ENCODE measurements at regions not wholly inside any gene's neighbourhood (a gene's known extent, or its start where the extent isn't known, plus 50 kb on each side); places are given as distances from the start of the nearest gene placed in this dataset.

DNA sequence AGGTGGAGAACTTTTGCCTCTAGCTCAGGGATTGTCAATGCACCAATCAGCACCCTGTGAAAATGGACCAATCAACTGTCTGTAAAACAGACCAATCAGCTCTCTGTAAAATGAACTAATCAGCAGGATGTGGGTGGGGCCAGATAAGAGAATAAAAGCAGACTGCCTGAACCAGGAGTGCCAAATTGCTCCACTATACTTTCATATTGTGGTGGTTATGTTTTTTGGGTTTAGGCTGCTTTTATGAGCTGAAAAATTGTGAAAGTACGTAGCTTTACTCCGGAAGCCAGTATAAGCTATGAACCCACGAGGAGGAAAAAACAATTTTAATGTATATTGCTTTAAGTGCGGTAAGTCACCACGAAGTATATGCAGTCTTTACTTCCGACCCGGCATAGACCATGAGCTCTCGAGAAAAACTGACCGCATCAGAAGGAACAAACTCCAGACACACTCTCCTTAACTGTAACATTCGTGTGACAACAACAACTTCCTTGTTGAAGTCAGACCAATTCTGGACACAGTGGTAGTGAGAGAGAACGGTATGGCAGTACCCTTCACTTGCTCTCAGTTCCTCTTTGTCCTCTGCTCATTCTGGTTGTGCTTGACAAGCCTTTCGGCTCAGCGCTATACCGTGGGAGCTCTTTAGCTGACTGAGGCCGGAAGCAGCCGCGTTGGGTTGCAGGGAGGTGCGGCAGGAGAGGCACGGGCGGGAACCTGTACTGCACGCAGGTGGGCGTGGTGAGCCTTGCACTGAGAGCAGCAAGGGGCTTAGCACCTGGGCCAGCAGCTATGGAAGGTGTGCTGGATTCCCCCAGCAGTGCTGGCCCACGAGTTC is 81.9 kb upstream of the E2F3 start:
- FAIRE-seq (no peak), DNase-seq (ENCODE audit: insufficient read length, low spot score) (no peak)
- no peak for TF ChIP-seq POLR2A (IDR thresholded peaks at IDR 0.05; ENCODE audit: low read depth, low read length)

DNA sequence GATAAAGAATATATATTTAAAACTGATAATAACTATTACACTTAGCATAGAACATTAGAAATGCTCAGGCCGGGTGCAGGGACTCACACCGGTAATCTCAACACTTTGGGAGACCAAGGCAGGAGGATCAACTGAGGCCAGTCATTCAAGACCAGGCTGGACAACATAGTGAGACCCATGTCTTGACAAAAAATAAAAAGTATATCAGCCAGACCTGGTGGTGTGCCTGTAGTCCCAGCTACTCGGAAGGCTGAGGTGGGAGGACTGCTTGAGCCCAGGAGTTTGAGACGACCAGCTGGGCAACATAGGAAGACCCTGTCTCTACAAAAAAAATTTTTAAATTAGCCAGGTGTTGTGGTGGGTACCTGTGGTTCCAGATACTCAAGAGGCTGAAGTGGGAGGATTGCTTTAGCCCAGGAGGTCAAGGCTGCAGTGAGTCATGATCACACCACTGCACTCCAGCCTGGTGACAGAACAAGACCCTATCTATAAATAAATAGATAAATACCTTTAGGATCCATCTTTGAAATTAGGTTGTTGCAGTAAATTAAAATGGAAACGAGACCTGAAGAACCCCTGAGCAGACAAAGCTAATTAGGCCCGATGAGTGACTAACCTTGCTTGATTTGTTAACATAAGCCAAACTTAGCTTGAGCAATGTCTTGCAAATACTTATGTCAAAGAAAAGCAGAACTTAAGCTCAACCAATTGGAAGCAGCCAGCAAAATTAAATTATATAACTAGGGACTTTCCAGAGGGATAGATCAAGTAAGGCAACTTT is 75.8 kb upstream of the E2F3 start:
- FAIRE-seq: no peak
- no peak for DNase-seq (ENCODE audit: insufficient read length, low spot score)
- no peak for TF ChIP-seq POLR2A (IDR thresholded peaks at IDR 0.05; ENCODE audit: low read depth, low read length)

DNA sequence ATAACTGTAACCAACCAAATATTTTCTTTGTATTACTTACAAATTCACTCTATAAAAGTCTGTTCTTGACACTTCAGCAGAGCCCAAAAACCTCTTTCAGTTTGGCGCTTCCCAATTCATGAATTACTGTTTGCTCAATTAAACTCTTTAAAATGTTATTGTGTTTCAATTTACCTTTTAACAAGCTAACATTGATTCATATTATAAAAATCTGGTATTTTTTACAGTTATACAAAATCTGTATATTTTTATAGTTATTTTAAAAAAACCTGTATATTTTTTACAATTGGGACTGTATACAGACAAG is 75.3 kb upstream of the E2F3 start:
- DNase-seq (ENCODE audit: insufficient read length, low spot score) (no peak), FAIRE-seq (no peak)
- TF ChIP-seq POLR2A (IDR thresholded peaks at IDR 0.05; ENCODE audit: low read depth, low read length): no peak

DNA sequence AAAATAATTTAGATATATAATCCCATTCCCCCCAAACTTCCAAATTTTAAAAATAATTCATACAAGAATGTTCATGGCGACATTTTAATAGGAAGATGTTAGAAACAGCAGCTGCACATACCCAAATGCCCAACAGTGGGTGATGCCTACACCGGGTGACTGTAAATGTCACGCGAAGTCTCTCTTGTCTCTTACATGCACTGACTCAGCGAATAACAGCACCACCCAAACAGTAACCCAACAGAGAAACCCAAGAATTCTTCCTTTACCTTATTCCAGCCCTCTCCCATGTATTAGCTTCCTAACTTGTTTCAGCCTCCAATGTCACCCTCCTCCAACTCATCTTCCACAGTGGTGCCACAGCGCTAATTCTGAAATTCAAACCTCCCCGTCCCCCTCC is 74.5 kb upstream of the E2F3 start:
- DNase-seq (ENCODE audit: insufficient read length, low spot score) (no peak), FAIRE-seq (no peak)
- TF ChIP-seq POLR2A (IDR thresholded peaks at IDR 0.05; ENCODE audit: low read depth, low read length): no peak

DNA sequence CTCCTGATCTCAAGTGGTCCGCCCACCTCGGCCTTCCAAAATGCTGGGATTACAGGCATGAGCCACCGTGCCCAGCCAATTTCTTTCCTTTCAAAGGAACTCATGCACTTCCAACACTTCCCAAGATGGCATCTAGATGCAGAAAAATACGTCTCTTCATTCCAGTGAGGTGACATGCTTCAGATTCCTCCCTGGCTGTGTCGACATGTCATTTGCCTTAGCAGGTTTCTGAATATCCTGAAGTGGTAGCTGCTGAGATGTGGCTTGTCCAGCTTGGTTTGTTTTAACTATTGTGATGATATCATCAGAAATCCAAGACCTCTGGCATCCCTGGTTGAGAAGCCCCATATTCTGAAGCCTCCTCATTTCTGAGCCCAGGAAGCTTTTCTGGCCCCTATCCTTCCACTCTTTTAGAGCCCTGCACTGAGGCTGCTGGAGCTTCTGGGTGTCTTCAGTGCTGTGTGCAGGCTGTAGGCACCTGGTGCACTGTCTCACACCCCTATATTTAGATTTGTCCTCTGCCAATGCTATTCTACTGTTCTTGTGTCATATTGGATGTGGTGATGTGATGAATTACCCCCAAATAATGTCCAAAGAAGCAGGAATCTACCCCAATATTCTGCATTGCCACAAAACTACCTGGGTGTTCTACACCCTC is 73.3 kb upstream of the E2F3 start:
- no peak for TF ChIP-seq POLR2A (IDR thresholded peaks at IDR 0.05; ENCODE audit: low read depth, low read length)
- no peak for DNase-seq (ENCODE audit: insufficient read length, low spot score)
- FAIRE-seq: no peak

DNA sequence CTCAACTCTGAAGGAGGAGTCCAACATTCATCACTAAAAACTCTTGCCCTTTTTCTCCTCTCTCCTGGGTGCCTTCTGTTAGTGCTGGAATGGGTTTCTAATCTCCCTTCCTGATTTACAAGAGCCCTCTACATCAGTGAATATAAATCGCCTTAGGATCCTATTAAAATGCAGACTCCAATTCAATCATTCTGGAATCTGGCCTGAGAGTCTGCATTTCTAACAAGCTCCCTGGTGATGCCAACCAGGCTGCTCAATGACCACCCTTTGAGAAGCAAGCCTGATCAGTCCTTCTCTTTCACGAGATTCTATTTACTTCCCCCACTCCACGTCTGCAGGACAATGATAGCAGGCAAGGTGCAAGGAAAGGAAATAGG is 72.8 kb upstream of the E2F3 start:
- FAIRE-seq: no peak
- DNase-seq (ENCODE audit: insufficient read length, low spot score): no peak
- no peak for TF ChIP-seq POLR2A (IDR thresholded peaks at IDR 0.05; ENCODE audit: low read depth, low read length)

DNA sequence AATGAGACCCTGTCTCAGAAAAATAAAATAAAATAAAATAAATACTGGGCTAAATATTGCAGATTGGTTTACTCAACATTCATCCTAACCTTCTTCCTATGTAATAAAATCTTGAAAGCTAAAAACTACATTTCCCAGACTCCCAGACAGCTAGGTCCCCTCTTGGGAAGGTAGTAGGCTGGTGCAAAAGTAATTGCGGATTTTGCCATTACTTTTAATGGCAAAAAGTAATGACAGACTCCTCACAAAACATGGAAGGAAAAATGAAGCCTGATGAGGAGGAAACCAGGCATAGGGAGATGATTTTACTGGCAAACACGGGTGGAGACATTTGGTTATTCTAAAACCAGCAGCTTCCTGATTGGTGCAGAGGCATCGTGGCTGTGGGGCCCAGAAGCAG is 70.6 kb upstream of the E2F3 start:
- DNase-seq (ENCODE audit: insufficient read length, low spot score) (no peak), FAIRE-seq (no peak)
- TF ChIP-seq POLR2A (IDR thresholded peaks at IDR 0.05; ENCODE audit: low read depth, low read length): no peak

DNA sequence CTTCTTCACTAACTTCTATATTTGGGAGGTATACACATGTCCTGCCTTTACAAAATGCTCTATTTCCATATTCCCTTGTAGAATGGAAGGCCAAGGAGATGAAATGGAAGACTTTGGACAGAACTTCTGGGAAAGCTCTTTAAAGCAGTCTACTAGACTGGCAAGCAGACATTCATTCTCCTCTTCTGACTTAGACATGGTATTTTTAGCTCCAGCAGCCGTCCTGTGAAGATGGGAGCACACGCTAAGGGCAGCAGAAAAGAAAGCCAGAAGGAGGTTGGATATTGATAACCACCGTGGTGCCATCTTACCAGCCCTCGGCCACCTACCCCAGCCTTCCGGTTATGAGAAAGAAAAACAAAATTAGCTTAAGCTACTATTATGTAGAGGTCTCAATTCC is 70.1 kb upstream of the E2F3 start:
- DNase-seq (ENCODE audit: insufficient read length, low spot score) (no peak), FAIRE-seq (no peak)
- no peak for TF ChIP-seq POLR2A (IDR thresholded peaks at IDR 0.05; ENCODE audit: low read depth, low read length)

DNA sequence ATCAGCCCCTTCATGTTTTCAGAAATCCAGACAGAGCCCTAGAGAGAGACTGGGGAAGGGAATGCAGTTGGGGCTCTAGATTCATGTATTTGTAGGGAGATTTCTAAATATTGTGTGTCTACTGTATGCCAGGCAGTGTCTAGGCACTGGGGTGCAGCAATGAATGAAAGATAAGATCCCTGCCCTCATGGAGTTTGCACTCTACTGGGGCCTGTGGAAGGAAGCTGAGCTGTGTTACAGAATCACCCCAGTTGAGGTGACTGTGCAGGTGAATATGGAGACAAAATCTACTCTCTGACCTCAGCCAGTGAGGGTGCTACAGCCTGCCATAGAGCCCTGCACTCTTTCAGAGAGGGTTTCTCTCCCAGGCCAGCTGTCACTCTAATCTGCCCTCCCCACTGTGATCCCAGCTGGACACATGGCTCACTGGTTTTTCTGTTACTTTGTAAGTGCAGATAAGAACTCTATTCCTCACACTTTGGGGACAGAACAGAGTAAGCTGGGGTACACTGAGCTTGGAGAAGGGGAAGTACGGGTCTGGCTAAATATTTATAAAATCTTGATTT is 69.2 kb upstream of the E2F3 start:
- no peak for DNase-seq (ENCODE audit: insufficient read length, low spot score)
- no peak for FAIRE-seq
- TF ChIP-seq POLR2A (IDR thresholded peaks at IDR 0.05; ENCODE audit: low read depth, low read length): no peak

DNA sequence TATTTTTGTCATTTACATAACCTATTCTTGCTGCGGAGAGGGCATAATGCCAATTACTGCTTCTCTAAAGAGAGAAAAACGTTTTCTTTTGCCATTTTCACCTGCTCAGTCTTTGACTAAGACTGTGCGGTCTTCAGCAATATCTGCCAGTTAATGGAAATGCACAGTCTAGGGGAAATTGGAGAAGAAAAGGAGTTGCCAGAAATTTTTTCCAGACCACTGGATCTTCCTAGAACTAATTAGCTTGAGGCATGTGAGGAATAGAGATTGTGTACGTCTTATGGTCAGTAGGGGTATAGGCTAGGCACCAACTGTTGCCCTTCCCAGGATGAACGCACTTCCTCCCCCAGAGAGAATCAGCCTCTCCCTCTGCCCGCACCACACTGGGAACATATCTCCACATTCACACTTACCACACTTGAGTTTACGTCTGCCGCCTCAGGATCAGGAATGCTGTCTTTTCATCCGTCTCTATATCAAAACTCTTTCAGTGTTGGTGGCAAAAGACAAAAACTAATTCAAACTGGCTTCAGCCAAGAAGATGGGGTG is 67.9 kb upstream of the E2F3 start:
- DNase-seq (ENCODE audit: insufficient read length, low spot score): no peak
- no peak for TF ChIP-seq POLR2A (IDR thresholded peaks at IDR 0.05; ENCODE audit: low read depth, low read length)
- no peak for FAIRE-seq

DNA sequence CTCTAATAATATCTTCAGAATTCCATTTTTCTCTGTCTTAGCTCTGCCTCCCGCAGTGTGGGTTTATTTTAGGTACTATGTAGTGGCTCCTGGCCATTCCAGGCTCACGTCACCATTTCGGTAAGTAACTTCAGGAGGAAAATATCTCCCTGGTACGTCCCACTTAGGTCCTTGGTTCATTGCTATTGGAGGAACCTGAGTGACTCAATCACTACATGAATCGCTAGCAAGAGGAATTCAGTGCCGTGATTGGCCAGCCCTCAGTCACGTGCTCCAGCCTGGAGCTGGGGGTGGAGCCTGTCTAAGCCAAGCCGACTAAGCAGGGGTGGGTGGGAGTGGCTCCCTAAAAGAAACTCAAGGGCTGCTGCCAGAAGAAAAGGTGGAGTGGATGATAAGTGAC is 67.3 kb upstream of the E2F3 start:
- DNase-seq (ENCODE audit: insufficient read length, low spot score): peak; percentile 44
- TF ChIP-seq POLR2A (IDR thresholded peaks at IDR 0.05; ENCODE audit: low read depth, low read length): no peak
- peak; percentile 61 for FAIRE-seq

DNA sequence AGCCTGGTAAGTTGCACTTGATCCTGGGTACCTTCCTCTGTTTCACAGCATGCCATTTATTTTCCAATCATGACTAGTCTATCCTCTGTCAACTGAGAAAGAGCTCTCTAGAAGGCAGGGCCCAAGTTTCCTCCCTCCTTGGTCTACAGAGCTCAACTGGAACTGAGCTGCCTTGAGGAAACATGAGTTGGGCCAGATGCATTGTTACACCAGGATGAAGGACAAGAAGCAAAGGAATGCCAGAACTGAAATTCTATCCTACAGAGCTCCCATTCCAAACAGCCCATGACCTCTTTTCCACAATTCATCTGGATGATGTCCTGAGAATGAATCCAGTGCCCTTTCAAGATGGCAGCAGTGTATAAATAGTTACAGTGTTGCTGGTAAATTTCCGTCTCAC is 66.7 kb upstream of the E2F3 start:
- FAIRE-seq: no peak
- no peak for TF ChIP-seq POLR2A (IDR thresholded peaks at IDR 0.05; ENCODE audit: low read depth, low read length)
- no peak for DNase-seq (ENCODE audit: insufficient read length, low spot score)

DNA sequence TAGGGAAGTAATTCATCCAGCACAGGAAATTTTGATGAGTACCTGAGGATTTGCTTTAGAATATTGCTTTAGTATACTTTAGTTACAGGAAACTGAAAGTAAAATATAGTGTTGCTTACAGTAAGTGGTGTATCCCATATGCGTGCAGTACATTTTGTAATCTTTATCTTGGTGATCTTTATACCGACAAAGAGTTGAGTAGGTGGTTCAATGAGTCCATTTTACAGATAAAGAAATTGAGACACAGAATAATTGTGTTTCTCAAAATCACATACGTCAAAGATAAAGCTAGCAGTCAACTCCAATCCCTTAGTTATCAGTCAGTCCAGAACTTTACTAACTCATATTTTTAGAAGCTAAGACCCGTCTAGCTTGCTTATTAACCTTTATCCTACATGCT is 65.8 kb upstream of the E2F3 start:
- TF ChIP-seq POLR2A (IDR thresholded peaks at IDR 0.05; ENCODE audit: low read depth, low read length): no peak
- FAIRE-seq (no peak), DNase-seq (ENCODE audit: insufficient read length, low spot score) (no peak)

DNA sequence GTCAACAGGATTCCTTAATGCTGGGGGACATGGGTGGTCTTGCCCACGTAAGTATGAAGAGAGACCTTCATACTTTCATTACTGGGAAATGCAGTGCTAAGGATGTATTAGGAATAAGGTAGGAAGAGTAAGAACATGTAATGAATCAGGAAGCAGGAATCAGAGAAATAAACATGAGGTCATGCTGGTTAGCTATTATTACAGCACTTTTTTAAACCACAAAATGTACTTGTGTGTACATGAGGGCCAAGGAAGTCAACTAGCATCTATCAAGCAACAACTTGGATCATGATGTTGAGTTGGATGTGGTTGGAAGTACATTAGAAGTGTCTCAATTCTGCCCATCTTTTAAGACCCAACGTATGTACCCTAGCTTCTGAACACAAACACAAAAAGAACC is 63.5 kb upstream of the E2F3 start:
- TF ChIP-seq POLR2A (IDR thresholded peaks at IDR 0.05; ENCODE audit: low read depth, low read length): no peak
- FAIRE-seq: peak; percentile 27
- DNase-seq (ENCODE audit: insufficient read length, low spot score): no peak

All from H54 (cell line).